Stimulated activated CD4-positive, alpha-beta T cell treated with anti-CD3 and anti-CD28 coated beads, Interleukin-15, amount 100 ng/mL, for 24 hours (primary cell): ENCODE measurements at regions not wholly inside any gene's neighbourhood (a gene's known extent, or its start where the extent isn't known, plus 50 kb on each side); places are given as distances from the start of the nearest gene placed in this dataset.

Experiments
- DNase-seq: peaks from one replicate; pipeline ENCODE4 v3.0.0-alpha.2; 2020

- no peak for DNase-seq
Measured at GRCh38 chr9:109682227-109682626, 97.8 kb upstream of the PALM2AKAP2 start.

GRCh38 chr9:109683521-109683920 lies 96.5 kb upstream of the PALM2AKAP2 start:
- no peak for DNase-seq

GRCh38 chr9:109689701-109690100 lies 90.3 kb upstream of the PALM2AKAP2 start:
- DNase-seq: no peak

GRCh38 chr9:109699019-109699418 lies 81.0 kb upstream of the PALM2AKAP2 start:
- DNase-seq: no peak

- no peak for DNase-seq
Measured at GRCh38 chr9:109704546-109704945, 75.5 kb upstream of the PALM2AKAP2 start.

GRCh38 chr9:109705515-109705914 lies 74.5 kb upstream of the PALM2AKAP2 start:
- DNase-seq: no peak

GRCh38 chr9:109707355-109707754 lies 72.6 kb upstream of the PALM2AKAP2 start:
- DNase-seq: no peak

- DNase-seq: no peak
Measured at GRCh38 chr9:109708451-109708945, 71.5 kb upstream of the PALM2AKAP2 start.

- no peak for DNase-seq
Measured at GRCh38 chr9:109709866-109710265, 70.1 kb upstream of the PALM2AKAP2 start.

- DNase-seq: no peak
Measured at GRCh38 chr9:109710830-109711229, 69.2 kb upstream of the PALM2AKAP2 start.

GRCh38 chr9:109715344-109715743 lies 64.7 kb upstream of the PALM2AKAP2 start:
- no peak for DNase-seq

GRCh38 chr9:109716631-109717030 lies 63.4 kb upstream of the PALM2AKAP2 start:
- no peak for DNase-seq

GRCh38 chr9:109717342-109717741 lies 62.7 kb upstream of the PALM2AKAP2 start:
- no peak for DNase-seq

GRCh38 chr9:109718861-109719260 lies 61.1 kb upstream of the PALM2AKAP2 start:
- DNase-seq: no peak

GRCh38 chr9:109721001-109721400 lies 59.0 kb upstream of the PALM2AKAP2 start:
- DNase-seq: no peak

- no peak for DNase-seq
Measured at GRCh38 chr9:109722007-109722406, 58.0 kb upstream of the PALM2AKAP2 start.

GRCh38 chr9:109723781-109724180 lies 56.2 kb upstream of the PALM2AKAP2 start:
- no peak for DNase-seq

- DNase-seq: no peak
Measured at GRCh38 chr9:109725460-109725859, 54.5 kb upstream of the PALM2AKAP2 start.

GRCh38 chr9:109726119-109726518 lies 53.9 kb upstream of the PALM2AKAP2 start:
- DNase-seq: no peak

- DNase-seq: no peak
Measured at GRCh38 chr9:109728686-109729300, 51.2 kb upstream of the PALM2AKAP2 start.

- DNase-seq: no peak
Measured at GRCh38 chr9:109729513-109729912, 50.5 kb upstream of the PALM2AKAP2 start.
